ENCODE measurements at regions not wholly inside any gene's neighbourhood (a gene's known extent, or its start where the extent isn't known, plus 50 kb on each side); places are given as distances from the start of the nearest gene placed in this dataset.

DNA sequence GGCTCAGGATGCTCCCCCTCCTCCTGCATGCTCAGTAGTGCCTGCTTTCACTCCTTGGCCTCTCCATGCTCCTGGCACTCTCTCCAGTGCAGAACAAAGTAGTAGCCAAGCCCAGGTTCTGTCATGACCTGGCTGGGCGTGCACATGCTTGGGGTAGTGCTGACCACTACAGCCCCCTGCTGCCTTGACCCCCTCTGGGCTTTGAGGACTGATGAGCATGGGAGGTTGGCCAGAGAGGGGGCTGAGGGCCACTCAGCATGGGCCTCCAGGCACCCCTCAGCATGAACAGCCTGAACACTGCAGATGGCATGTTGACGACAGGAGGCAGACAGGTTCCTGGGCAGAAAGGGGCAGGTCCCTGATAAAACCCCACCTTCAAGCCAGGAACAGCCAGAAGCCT is 935.7 kb upstream of the PRMT6 start:
- no peak for TF ChIP-seq TAF1 (IDR thresholded peaks at IDR 0.05; ENCODE audit: borderline replicate concordance, low read depth, low read length)
- TF ChIP-seq POLR2AphosphoS5 (IDR thresholded peaks at IDR 0.05; ENCODE audit: low read depth, low read length) = no peak
